ENCODE measurements at regions not wholly inside any gene's neighbourhood (a gene's known extent, or its start where the extent isn't known, plus 50 kb on each side); places are given as distances from the start of the nearest gene placed in this dataset.

GRCh38 chr13:64446372-64446771, 2783.8 kb downstream of the PCDH9 start:
- Histone ChIP-seq H3K9ac (ENCODE audit: low read depth, low read length) (no peak overlapping the region), H3K27ac (ENCODE audit: low read depth, low read length) (no peak overlapping the region), H3K4me3 (ENCODE audit: low read depth, low read length) (no peak overlapping the region), H3K4me1 (ENCODE audit: control insufficient read depth, insufficient read depth, low read length) (no peaks in the 10 kb centered on the region), H3K27me3 (ENCODE audit: control insufficient read depth, insufficient read depth, low read length) (no peaks in the 10 kb centered on the region), H3K9me3 (ENCODE audit: control insufficient read depth, insufficient read depth, low read length) (no peaks in the 10 kb centered on the region), H3K36me3 (ENCODE audit: control insufficient read depth, insufficient read depth, low read length) (no peaks in the 10 kb centered on the region)

GRCh38 chr13:64441740-64442139, 2788.4 kb downstream of the PCDH9 start:
- Histone ChIP-seq H3K36me3 (ENCODE audit: control insufficient read depth, insufficient read depth, low read length) (no peaks in the 10 kb centered on the region), H3K27me3 (ENCODE audit: control insufficient read depth, insufficient read depth, low read length) (no peaks in the 10 kb centered on the region), H3K9me3 (ENCODE audit: control insufficient read depth, insufficient read depth, low read length) (no peaks in the 10 kb centered on the region)

GRCh38 chr13:64438084-64438483, 2792.1 kb downstream of the PCDH9 start:
- Histone ChIP-seq H3K36me3 (ENCODE audit: control insufficient read depth, insufficient read depth, low read length) (no peaks in the 10 kb centered on the region), H3K9me3 (ENCODE audit: control insufficient read depth, insufficient read depth, low read length) (no peaks in the 10 kb centered on the region), H3K27ac (ENCODE audit: low read depth, low read length) (no peak overlapping the region), H3K27me3 (ENCODE audit: control insufficient read depth, insufficient read depth, low read length) (no peaks in the 10 kb centered on the region), H3K9ac (ENCODE audit: low read depth, low read length) (no peak overlapping the region), H3K4me1 (ENCODE audit: control insufficient read depth, insufficient read depth, low read length) (peaks cover 13% of the 10 kb centered on the region; the same call in 1 of the 2 replicates), H3K4me3 (ENCODE audit: low read depth, low read length) (no peak overlapping the region)

More at GRCh38 chr13:64441740-64442139, 2788.4 kb downstream of the PCDH9 start:
- Histone ChIP-seq H3K4me3 (ENCODE audit: low read depth, low read length) (no peak overlapping the region), H3K9ac (ENCODE audit: low read depth, low read length) (no peak overlapping the region), H3K4me1 (ENCODE audit: control insufficient read depth, insufficient read depth, low read length) (peaks cover 13% of the 10 kb centered on the region; the same call in 1 of the 2 replicates), H3K27ac (ENCODE audit: low read depth, low read length) (no peak overlapping the region)

- Histone ChIP-seq H3K27me3 (ENCODE audit: control insufficient read depth, insufficient read depth, low read length) (no peaks in the 10 kb centered on the region), H3K4me1 (ENCODE audit: control insufficient read depth, insufficient read depth, low read length) (no peaks in the 10 kb centered on the region), H3K9me3 (ENCODE audit: control insufficient read depth, insufficient read depth, low read length) (no peaks in the 10 kb centered on the region), H3K9ac (ENCODE audit: low read depth, low read length) (no peak overlapping the region), H3K27ac (ENCODE audit: low read depth, low read length) (no peak overlapping the region), H3K36me3 (ENCODE audit: control insufficient read depth, insufficient read depth, low read length) (no peaks in the 10 kb centered on the region), H3K4me3 (ENCODE audit: low read depth, low read length) (no peak overlapping the region)
Observed at GRCh38 chr13:64429691-64430090, 2800.4 kb downstream of the PCDH9 start.

GRCh38 chr13:64428196-64428595, 2801.9 kb downstream of the PCDH9 start:
- H3K36me3 ChIP-seq (ENCODE audit: control insufficient read depth, insufficient read depth, low read length) = no peaks in the 10 kb centered on the region
- H3K27ac ChIP-seq (ENCODE audit: low read depth, low read length) = no peak overlapping the region
- H3K9me3 ChIP-seq (ENCODE audit: control insufficient read depth, insufficient read depth, low read length) = no peaks in the 10 kb centered on the region
- H3K27me3 ChIP-seq (ENCODE audit: control insufficient read depth, insufficient read depth, low read length) = no peaks in the 10 kb centered on the region
- no peaks in the 10 kb centered on the region for H3K4me1 ChIP-seq (ENCODE audit: control insufficient read depth, insufficient read depth, low read length)
- no peak overlapping the region for H3K4me3 ChIP-seq (ENCODE audit: low read depth, low read length)
- H3K9ac ChIP-seq (ENCODE audit: low read depth, low read length) = no peak overlapping the region

GRCh38 chr13:64423467-64423866, 2806.7 kb downstream of the PCDH9 start:
- Histone ChIP-seq H3K4me3 (ENCODE audit: low read depth, low read length) (no peak overlapping the region), H3K27ac (ENCODE audit: low read depth, low read length) (no peak overlapping the region), H3K9me3 (ENCODE audit: control insufficient read depth, insufficient read depth, low read length) (no peaks in the 10 kb centered on the region), H3K4me1 (ENCODE audit: control insufficient read depth, insufficient read depth, low read length) (no peaks in the 10 kb centered on the region), H3K27me3 (ENCODE audit: control insufficient read depth, insufficient read depth, low read length) (no peaks in the 10 kb centered on the region), H3K9ac (ENCODE audit: low read depth, low read length) (no peak overlapping the region), H3K36me3 (ENCODE audit: control insufficient read depth, insufficient read depth, low read length) (no peaks in the 10 kb centered on the region)

- Histone ChIP-seq H3K9me3 (ENCODE audit: control insufficient read depth, insufficient read depth, low read length) (no peaks in the 10 kb centered on the region), H3K4me1 (ENCODE audit: control insufficient read depth, insufficient read depth, low read length) (no peaks in the 10 kb centered on the region), H3K9ac (ENCODE audit: low read depth, low read length) (no peak overlapping the region), H3K4me3 (ENCODE audit: low read depth, low read length) (no peak overlapping the region), H3K27ac (ENCODE audit: low read depth, low read length) (no peak overlapping the region), H3K27me3 (ENCODE audit: control insufficient read depth, insufficient read depth, low read length) (no peaks in the 10 kb centered on the region), H3K36me3 (ENCODE audit: control insufficient read depth, insufficient read depth, low read length) (no peaks in the 10 kb centered on the region)
Observed at GRCh38 chr13:64420181-64420580, 2810.0 kb downstream of the PCDH9 start.

- no peaks in the 10 kb centered on the region for H3K27me3 ChIP-seq (ENCODE audit: control insufficient read depth, insufficient read depth, low read length)
- no peaks in the 10 kb centered on the region for H3K4me1 ChIP-seq (ENCODE audit: control insufficient read depth, insufficient read depth, low read length)
- no peak overlapping the region for H3K4me3 ChIP-seq (ENCODE audit: low read depth, low read length)
- no peak overlapping the region for H3K27ac ChIP-seq (ENCODE audit: low read depth, low read length)
- H3K36me3 ChIP-seq (ENCODE audit: control insufficient read depth, insufficient read depth, low read length) = no peaks in the 10 kb centered on the region
- no peaks in the 10 kb centered on the region for H3K9me3 ChIP-seq (ENCODE audit: control insufficient read depth, insufficient read depth, low read length)
- H3K9ac ChIP-seq (ENCODE audit: low read depth, low read length) = no peak overlapping the region
Observed at GRCh38 chr13:64417581-64417980, 2812.6 kb downstream of the PCDH9 start.

GRCh38 chr13:64414381-64414780, 2815.8 kb downstream of the PCDH9 start:
- Histone ChIP-seq H3K9ac (ENCODE audit: low read depth, low read length) (no peak overlapping the region), H3K4me3 (ENCODE audit: low read depth, low read length) (no peak overlapping the region), H3K9me3 (ENCODE audit: control insufficient read depth, insufficient read depth, low read length) (no peaks in the 10 kb centered on the region), H3K36me3 (ENCODE audit: control insufficient read depth, insufficient read depth, low read length) (no peaks in the 10 kb centered on the region), H3K4me1 (ENCODE audit: control insufficient read depth, insufficient read depth, low read length) (no peaks in the 10 kb centered on the region), H3K27me3 (ENCODE audit: control insufficient read depth, insufficient read depth, low read length) (no peaks in the 10 kb centered on the region), H3K27ac (ENCODE audit: low read depth, low read length) (no peak overlapping the region)

GRCh38 chr13:64413529-64413928, 2816.6 kb downstream of the PCDH9 start:
- Histone ChIP-seq H3K27ac (ENCODE audit: low read depth, low read length) (no peak overlapping the region), H3K9me3 (ENCODE audit: control insufficient read depth, insufficient read depth, low read length) (no peaks in the 10 kb centered on the region), H3K27me3 (ENCODE audit: control insufficient read depth, insufficient read depth, low read length) (no peaks in the 10 kb centered on the region), H3K9ac (ENCODE audit: low read depth, low read length) (no peak overlapping the region), H3K36me3 (ENCODE audit: control insufficient read depth, insufficient read depth, low read length) (no peaks in the 10 kb centered on the region), H3K4me1 (ENCODE audit: control insufficient read depth, insufficient read depth, low read length) (no peaks in the 10 kb centered on the region), H3K4me3 (ENCODE audit: low read depth, low read length) (no peak overlapping the region)

GRCh38 chr13:64410276-64411053, 2819.7 kb downstream of the PCDH9 start:
- Histone ChIP-seq H3K27me3 (ENCODE audit: control insufficient read depth, insufficient read depth, low read length) (no peaks in the 10 kb centered on the region), H3K36me3 (ENCODE audit: control insufficient read depth, insufficient read depth, low read length) (no peaks in the 10 kb centered on the region), H3K4me3 (ENCODE audit: low read depth, low read length) (no peak overlapping the region), H3K4me1 (ENCODE audit: control insufficient read depth, insufficient read depth, low read length) (no peaks in the 10 kb centered on the region), H3K27ac (ENCODE audit: low read depth, low read length) (no peak overlapping the region), H3K9ac (ENCODE audit: low read depth, low read length) (no peak overlapping the region), H3K9me3 (ENCODE audit: control insufficient read depth, insufficient read depth, low read length) (no peaks in the 10 kb centered on the region)
